ENCODE measurements at regions not wholly inside any gene's neighbourhood (a gene's known extent, or its start where the extent isn't known, plus 50 kb on each side); places are given as distances from the start of the nearest gene placed in this dataset.
"Not testable (repeated sequence)": the region's sequence is repeated elsewhere in the genome, so short reads cannot be mapped to it uniquely, and the experiment has no call there.

DNA sequence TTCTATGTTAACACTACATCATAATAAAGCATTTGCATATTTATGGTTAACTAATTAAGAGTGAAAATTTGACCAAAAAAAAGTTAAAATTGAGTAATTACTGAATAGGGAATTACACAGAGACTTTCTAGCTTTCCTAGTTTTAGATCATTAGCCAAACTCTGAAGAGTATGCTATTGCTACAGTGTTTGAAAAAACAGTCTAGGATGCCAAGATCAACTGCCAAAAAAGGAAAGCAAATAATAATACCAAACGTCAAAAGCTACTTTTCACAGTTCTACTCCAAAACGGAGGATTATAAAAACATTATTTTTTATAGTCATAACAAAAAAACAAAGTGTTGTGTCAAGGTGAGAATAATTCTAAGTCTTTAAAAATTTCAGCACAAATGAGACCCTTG, 359.8 kb upstream of the CTSO start:
- no peak for ATAC-seq (ENCODE audit: poor library complexity)
- DNase-seq, result no peak
- intact Hi-C loops (cut with DNase I), result no loop called here

- ATAC-seq (ENCODE audit: poor library complexity), result no peak
Measured at GRCh38 chr4:156312261-156312847, 358.7 kb upstream of the CTSO start.

DNA sequence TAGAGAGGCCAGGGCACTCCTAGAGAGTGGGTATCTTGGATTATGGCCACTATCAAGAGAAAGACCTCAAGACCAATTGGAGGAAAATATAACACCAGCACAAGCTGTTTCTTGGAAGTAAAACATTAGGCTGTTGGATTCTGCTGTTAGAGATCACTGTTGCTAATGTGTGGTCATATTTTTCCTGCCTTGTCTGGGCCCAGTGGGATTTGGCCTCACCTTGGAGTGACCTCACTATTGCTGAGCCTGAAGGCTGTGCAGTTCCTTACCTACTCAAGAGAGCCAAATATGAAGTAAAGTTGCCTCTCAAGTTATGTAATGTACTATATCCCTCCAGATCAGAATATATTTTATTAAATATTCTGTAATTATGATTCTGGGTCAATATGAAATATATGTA, 355.4 kb upstream of the CTSO start:
- intact Hi-C loops (cut with DNase I), result no loop called here
- DNase-seq (no peak), ATAC-seq (ENCODE audit: poor library complexity) (no peak)

More at GRCh38 chr4:156312261-156312847, 358.7 kb upstream of the CTSO start:
- no peak for DNase-seq
- intact Hi-C loops (cut with DNase I), result no loop called here

DNA sequence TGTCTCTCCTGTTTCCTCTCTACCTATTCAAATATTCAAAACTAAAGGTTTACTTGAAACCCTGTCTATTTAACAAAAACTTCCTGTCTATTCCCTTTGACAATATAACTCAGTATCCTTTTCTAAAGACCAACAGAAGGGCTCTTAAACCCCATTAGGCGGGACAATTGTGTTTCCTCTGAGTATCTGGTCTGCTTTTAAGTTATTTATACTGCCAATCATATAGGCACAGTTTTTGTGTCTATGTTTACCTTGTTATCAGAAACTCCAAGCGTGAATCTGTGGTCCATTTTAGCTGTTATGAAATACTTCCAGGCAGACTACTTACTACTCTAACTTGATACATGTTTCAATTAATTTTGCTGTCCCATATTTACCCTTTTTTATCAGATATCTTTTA, 350.0 kb upstream of the CTSO start:
- intact Hi-C loops (cut with DNase I), result no loop called here
- ATAC-seq (ENCODE audit: poor library complexity) (no peak), DNase-seq (no peak)

- peak; percentile 49 for DNase-seq
- intact Hi-C loops (cut with DNase I), result no loop called here
- ATAC-seq (ENCODE audit: poor library complexity), result peak; percentile 97
Measured at GRCh38 chr4:156298230-156298629, 344.6 kb upstream of the CTSO start.

DNA sequence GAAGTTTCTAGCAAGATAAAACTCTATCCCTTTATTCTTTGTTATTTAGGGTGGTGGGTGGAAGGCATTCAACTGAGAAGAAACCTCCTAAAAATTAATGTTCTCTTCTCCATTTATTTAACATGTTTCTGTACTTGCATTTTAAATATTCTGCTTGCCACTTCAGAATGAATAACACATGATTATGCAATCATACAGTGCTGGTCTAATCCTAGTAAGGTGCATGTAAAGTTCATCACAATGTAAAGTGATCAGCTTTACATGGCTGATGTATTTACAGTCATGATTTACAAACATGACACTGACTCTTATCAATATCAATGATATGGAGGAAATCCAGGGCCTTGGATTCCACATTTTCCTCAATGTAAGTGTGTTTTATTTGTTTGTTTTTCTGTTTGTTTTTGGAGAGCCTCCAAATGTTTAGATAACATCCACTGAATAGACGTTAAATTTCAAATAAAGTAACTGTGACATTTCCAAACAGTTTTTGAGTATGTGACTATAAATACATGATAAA, 342.1 kb upstream of the CTSO start:
- ATAC-seq (ENCODE audit: poor library complexity) (no peak), DNase-seq (no peak)
- intact Hi-C loops (cut with DNase I), result no loop called here

GRCh38 chr4:156294577-156294976, 340.9 kb upstream of the CTSO start:
- intact Hi-C loops (cut with DNase I), result no loop called here
- DNase-seq (no peak), ATAC-seq (ENCODE audit: poor library complexity) (peak; percentile 43)

GRCh38 chr4:156293657-156294297, 340.1 kb upstream of the CTSO start:
- ATAC-seq (ENCODE audit: poor library complexity), result peak; percentile 49
- DNase-seq, result no peak
- intact Hi-C loops (cut with DNase I), result no loop called here

- ATAC-seq (ENCODE audit: poor library complexity) (no peak), DNase-seq (no peak)
- intact Hi-C loops (cut with DNase I), result no loop called here
Measured at GRCh38 chr4:156291317-156291716, 337.7 kb upstream of the CTSO start.

DNA sequence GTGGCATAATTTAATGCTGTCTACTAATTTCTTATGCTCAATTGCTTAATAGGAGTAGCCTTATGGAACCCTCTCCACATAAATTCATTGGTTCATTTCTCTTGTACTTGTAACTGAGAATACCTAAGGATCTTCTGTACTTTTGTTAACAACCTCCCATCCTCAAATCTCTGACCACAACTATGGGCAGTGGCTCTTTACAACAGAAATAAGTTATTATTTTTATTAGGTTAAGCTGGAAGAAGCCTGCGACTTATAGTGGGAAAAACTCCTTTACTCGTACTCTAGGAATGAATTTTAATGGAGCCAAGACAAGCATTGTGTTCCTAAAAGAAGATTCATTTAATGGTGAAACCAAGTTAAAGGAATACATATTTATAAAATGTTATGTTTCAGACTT, 337.1 kb upstream of the CTSO start:
- intact Hi-C loops (cut with DNase I), result no loop called here
- ATAC-seq (ENCODE audit: poor library complexity) (no peak), DNase-seq (no peak)

DNA sequence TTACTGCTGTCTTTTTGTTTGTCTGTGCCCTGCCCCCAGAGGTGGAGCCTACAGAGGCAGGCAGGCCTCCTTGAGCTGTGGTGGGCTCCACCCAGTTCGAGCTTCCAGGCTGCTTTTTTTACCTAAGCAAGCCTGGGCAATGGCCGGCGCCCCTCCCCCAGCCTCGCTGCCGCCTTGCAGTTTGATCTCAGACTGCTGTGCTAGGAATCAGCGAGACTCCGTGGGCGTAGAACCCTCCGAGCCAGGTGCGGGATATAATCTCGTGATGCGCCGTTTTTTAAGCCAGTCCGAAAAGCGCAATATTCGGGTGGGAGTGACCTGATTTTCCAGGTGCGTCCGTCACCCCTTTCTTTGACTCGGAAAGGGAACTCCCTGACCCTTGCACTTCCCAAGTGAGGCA, 336.4 kb upstream of the CTSO start:
- intact Hi-C loops (cut with DNase I); ATAC-seq (ENCODE audit: poor library complexity); DNase-seq: not testable (repeated sequence)

DNA sequence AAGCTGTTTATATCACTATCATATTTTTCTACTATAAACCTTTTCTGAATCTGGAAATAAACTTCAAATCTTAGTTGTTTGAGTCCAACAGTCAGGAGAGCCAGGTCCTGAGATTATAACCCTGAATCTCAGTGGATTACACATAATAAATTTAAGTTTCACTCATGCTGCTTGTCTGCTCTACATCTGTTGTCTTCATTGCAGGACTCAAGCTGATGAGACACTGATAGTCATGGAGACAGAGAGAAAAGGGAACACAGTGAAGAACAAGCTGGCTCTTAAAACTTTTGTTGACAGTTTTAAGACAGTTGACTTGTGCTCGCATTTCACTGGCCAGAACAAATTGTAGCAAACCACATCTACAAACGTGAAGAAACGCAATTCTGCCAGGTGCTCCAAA, 327.0 kb upstream of the CTSO start:
- intact Hi-C loops (cut with DNase I), result no loop called here
- ATAC-seq (ENCODE audit: poor library complexity) (no peak), DNase-seq (no peak)

GRCh38 chr4:156265407-156265806, 311.7 kb upstream of the CTSO start:
- intact Hi-C loops (cut with DNase I), result no loop called here
- no peak for DNase-seq
- no peak for ATAC-seq (ENCODE audit: poor library complexity)

GRCh38 chr4:156261230-156261629, 307.6 kb upstream of the CTSO start:
- ATAC-seq (ENCODE audit: poor library complexity), result no peak
- intact Hi-C loops (cut with DNase I), result no loop called here
- no peak for DNase-seq

- ATAC-seq (ENCODE audit: poor library complexity), result no peak
- no peak for DNase-seq
- intact Hi-C loops (cut with DNase I), result no loop called here
Measured at GRCh38 chr4:156255230-156256007, 301.8 kb upstream of the CTSO start.

DNA sequence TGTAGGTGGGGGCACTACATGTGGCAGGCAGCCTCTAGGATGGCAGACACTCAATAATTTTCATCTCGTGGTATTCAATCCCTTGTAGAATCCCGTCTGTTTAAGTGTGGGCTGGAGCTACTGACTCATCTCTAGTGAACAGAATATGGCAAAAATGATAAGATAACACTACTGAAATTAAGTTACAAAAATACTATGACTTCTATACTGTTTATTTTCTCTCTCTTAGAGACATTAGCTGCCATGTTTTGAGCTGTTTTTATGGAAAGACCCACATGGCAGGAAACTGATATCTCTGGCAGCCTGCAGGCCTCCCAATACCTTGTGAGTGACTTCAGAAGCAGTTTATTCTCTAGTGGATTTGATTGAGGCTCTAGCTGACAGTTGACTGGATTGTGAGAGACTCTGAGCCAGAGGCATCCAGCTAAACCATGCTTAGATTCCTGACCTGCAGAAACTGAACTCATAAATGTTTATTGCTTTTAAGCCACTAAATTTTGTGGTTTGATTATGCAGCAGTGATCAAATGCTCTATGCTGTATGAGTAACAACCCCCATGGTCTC, 298.8 kb upstream of the CTSO start:
- intact Hi-C loops (cut with DNase I), result no loop called here

DNA sequence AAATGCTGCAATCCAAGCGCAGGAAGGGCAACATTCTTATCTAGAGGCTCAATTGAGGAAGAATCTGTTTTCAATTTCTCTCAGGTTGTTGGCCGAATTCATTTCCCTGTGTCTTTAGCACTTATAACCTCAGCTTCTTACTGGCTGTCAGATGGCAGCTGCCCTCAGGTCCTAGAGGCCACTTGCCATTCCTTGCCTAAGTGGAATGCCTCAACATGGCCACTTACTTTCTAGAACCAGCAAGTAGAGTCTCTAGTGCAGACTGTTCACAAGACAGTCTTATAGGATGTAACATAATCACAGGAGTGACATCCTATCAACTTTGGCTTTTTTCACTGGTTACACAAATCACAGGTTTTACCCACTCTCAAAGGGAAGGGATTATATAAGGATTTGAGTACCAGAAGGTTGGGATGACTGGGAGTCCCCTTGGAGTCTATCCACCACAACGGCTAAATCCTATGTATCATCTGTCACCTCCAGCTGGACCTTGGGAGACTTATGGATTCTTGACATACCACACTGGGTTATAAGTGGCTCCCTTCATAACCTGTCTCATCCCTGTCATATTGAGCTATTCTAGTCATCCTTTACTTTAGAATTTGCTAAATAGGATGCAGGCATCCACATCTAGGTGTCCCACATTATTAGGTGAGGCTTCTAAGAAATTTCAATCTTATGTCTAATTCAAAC, 297.9 kb upstream of the CTSO start:
- intact Hi-C loops (cut with DNase I), result no loop called here
- ATAC-seq (ENCODE audit: poor library complexity), result no peak

More for the DNA sequence above, 298.8 kb upstream of the CTSO start:
- ATAC-seq (ENCODE audit: poor library complexity) (no peak), DNase-seq (no peak)

DNA sequence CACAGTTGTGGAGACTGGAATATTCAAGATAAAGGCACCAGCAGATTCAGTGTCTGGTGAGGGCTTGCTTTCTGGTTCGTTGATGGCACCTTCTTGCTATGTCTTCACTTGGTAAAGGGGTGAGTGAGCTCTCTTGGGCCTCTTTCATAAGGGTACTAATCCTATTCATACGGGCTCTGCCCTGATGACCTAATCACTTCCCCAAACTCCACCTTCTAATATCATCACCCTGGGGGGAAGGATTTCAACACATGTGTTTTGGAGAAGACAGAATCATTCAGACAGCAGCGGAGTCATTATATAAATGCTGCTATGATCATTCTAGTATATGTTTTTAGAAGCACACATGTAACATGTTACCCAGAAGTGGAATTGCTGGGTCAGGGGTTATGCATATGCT, 295.3 kb upstream of the CTSO start:
- no peak for DNase-seq
- no peak for ATAC-seq (ENCODE audit: poor library complexity)
- intact Hi-C loops (cut with DNase I), result no loop called here

More for the DNA sequence above, 297.9 kb upstream of the CTSO start:
- no peak for DNase-seq

GRCh38 chr4:156247470-156247869, 293.8 kb upstream of the CTSO start:
- DNase-seq (no peak), ATAC-seq (ENCODE audit: poor library complexity) (no peak)
- intact Hi-C loops (cut with DNase I), result no loop called here

Data from Right ventricle myocardium superior (tissue), 1 donor.